Muscle of leg (tissue), 3 donors: ENCODE measurements at regions not wholly inside any gene's neighbourhood (a gene's known extent, or its start where the extent isn't known, plus 50 kb on each side); places are given as distances from the start of the nearest gene placed in this dataset.
"Not testable (repeated sequence)": the region's sequence is repeated elsewhere in the genome, so short reads cannot be mapped to it uniquely, and the experiment has no call there.

Source experiments
- DNase-seq: peaks from one replicate; pipeline ENCODE4 v3.0.0; 2013
- H3K27ac ChIP-seq: one replicate; pipeline ENCODE4 v1.5.1; 2013; ENCODE audit warnings: mild to moderate bottlenecking, low read length, control low read depth
- H3K27me3 ChIP-seq: one replicate; pipeline ENCODE4 v1.6.1; 2013; ENCODE audit warnings: low read length; ENCODE audit not compliant: control insufficient read depth, insufficient read depth
- H3K36me3 ChIP-seq: one replicate; pipeline ENCODE4 v1.6.1; 2013; ENCODE audit warnings: low read length; ENCODE audit not compliant: control insufficient read depth, insufficient read depth
- H3K4me1 ChIP-seq: one replicate; pipeline ENCODE4 v1.6.1; 2013; ENCODE audit warnings: low read length; ENCODE audit not compliant: control insufficient read depth, insufficient read depth
- H3K4me3 ChIP-seq: one replicate; pipeline ENCODE4 v1.5.1; 2013; ENCODE audit warnings: low read length, control low read depth
- H3K9me3 ChIP-seq: replicated peaks from 2 replicates; pipeline ENCODE4 v1.6.1; 2013; ENCODE audit warnings: low read depth, low read length; ENCODE audit not compliant: control insufficient read depth
- WGBS: methylation state at CpG from one replicate; pipeline ENCODE4 v1.1.5; 2013; ENCODE audit warnings: missing lambda C conversion rate; ENCODE audit not compliant: insufficient coverage; 5-methylcytosine and 5-hydroxymethylcytosine counted together

DNA sequence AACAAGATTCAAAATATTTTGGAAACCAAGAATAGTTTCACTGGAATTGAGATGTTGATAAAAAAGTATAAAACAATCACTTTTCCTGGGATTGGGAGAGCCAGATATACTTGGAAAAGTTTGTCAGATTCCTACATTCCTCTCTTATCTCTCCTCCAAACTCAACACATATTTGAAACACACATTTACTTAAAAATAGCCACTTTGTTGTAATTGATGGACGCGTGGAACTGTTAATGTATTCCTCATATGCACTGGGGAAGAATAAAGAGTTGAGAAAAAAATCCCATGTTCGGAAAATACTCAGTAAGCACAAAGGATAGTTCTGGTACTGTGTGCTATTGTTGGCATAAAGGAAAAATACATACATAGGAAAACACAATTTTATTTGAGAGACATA lies 195.6 kb upstream of the FLRT2 start:
- Histone ChIP-seq H3K27ac (no peak overlapping the region), H3K4me1 (no peaks in the 10 kb centered on the region), H3K4me3 (no peak overlapping the region), H3K36me3 (no peaks in the 10 kb centered on the region), H3K27me3 (no peaks in the 10 kb centered on the region), H3K9me3 (no peaks in the 10 kb centered on the region)
- no CpG with 5 or more reads among the region's 3 CpGs for WGBS
- peak; percentile 20 for DNase-seq

DNA sequence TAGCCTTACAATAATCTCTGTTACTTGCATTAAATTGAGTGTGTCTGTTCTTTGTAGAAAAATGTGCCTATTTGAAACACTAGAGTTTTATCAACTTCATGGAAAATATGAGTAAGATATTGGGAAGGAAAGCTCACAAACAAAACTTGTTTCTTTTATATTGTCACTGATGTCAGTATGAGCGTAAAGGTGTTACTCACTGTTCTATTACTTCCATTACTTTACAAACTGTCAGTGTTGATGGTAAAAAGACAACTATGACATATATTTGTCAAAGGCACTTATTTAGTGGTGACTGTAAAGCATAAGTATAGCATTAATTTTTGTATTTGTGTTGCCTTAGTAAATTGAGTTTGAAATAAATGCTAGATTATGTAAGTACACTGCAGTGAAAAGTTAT lies 193.7 kb upstream of the FLRT2 start:
- Histone ChIP-seq H3K27me3 (no peaks in the 10 kb centered on the region), H3K4me3 (no peak overlapping the region), H3K9me3 (no peaks in the 10 kb centered on the region), H3K27ac (no peak overlapping the region), H3K4me1 (no peaks in the 10 kb centered on the region), H3K36me3 (no peaks in the 10 kb centered on the region)
- no CpG with 5 or more reads among the region's 1 CpG for WGBS
- DNase-seq: peak; percentile 43

DNA sequence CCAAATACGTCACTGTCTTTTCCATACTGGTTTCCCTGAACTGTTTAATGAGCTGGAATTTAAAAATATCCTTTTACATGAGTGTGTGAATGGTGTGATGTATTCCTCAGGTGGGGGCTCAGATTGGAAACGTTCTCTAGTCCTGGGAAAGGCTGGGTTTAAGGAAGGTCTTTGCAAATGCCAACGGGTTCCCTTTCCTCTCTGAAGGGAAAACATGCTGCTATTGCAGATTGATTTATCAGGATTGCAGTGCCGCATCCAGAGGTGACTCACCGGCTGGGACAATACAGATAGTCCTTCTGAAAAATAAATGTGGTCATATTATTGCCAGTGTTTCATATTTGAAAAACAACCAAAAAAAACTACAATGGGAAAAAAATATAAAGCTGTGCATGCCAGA lies 193.1 kb upstream of the FLRT2 start:
- 58% methylated on average over 2 of the region's 5 CpGs for WGBS
- H3K9me3 ChIP-seq: no peaks in the 10 kb centered on the region
- no peaks in the 10 kb centered on the region for H3K36me3 ChIP-seq
- no peaks in the 10 kb centered on the region for H3K4me1 ChIP-seq
- no peaks in the 10 kb centered on the region for H3K27me3 ChIP-seq
- no peak overlapping the region for H3K27ac ChIP-seq
- H3K4me3 ChIP-seq: no peak overlapping the region
- DNase-seq: peak; percentile 9

DNA sequence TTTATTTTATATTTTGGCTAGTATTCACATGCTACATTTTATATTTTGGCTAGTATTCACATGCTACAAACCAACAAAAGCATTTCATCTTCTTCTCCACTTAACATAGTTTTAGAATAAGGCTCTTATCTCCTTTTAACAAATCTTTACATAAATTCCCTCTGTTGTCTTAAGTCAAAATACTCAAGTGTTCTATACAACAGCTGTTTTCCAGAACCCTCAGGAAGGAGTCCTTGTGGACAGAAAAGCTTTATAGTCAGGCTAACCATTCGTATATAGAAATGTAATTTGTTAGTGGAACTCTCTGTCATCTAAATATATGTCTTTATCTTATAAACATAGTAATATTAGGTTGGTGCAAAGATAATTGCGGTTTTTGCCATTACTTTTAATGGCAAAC lies 191.0 kb upstream of the FLRT2 start:
- Histone ChIP-seq H3K27ac (no peak overlapping the region), H3K27me3 (no peaks in the 10 kb centered on the region), H3K36me3 (no peaks in the 10 kb centered on the region), H3K4me3 (no peak overlapping the region), H3K9me3 (no peaks in the 10 kb centered on the region), H3K4me1 (no peaks in the 10 kb centered on the region)
- WGBS: no CpG with 5 or more reads among the region's 2 CpGs
- DNase-seq: no peak

DNA sequence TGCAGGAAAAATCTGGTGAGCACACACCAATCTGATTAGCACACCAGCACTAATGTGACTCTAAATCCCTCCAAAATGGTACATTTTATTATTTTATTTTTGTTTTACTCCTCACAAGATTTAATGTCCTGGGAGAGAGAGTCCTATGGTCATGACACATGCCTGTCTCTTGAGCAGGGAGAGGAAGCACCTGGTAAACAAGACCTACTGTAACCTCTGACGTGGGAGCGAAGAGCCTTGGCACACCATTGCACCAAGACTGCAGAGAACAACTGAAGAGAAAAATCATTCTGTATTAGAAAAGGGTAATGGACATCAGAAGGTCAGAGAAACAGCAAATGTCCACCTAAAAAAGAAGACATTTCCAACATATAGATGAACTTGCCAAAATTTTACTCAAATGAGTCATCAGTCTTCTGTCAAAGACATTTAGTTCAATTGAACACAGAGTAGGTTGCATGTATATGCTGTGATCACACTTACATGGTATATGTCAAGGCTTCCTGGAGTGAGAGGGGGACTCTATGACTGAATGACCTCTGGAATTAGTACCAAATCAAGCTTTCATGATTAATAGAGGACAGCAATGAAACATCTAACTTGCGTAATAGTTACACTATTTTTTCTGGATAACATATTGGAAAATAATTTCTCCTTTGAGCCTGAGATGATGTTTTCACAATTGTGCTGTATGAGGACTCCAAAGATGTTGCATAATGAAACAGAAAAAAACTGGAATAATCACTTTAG lies 186.9 kb upstream of the FLRT2 start:
- Histone ChIP-seq H3K27ac (no peak overlapping the region), H3K4me3 (no peak overlapping the region), H3K27me3 (no peaks in the 10 kb centered on the region), H3K4me1 (no peaks in the 10 kb centered on the region), H3K9me3 (no peaks in the 10 kb centered on the region), H3K36me3 (no peaks in the 10 kb centered on the region)
- peak; percentile 72 for DNase-seq
- WGBS: no CpG with 5 or more reads among the region's 3 CpGs

DNA sequence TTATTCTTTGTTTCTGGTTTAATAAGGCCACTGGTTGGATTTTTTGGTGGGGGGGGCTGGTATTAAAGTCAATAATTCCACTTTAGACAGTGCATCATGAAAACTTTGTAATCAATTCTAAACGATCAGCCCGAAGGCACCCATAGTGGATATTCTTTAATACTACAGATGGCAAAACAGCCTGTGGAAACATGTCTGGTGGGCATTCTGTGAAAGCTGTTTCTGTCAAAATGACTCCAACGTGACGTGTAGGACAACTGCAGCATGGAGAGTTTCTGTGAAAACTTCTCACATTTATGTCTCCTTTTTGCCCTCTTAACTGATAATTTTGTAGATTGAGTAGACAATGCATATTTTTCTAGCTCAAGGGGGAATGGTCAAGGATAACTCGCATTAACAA lies 185.8 kb upstream of the FLRT2 start:
- Histone ChIP-seq H3K4me3 (no peak overlapping the region), H3K4me1 (no peaks in the 10 kb centered on the region), H3K27ac (no peak overlapping the region), H3K27me3 (no peaks in the 10 kb centered on the region), H3K36me3 (no peaks in the 10 kb centered on the region), H3K9me3 (no peaks in the 10 kb centered on the region)
- no CpG with 5 or more reads among the region's 5 CpGs for whole genome bisulfite sequencing
- no peak for DNase-seq

DNA sequence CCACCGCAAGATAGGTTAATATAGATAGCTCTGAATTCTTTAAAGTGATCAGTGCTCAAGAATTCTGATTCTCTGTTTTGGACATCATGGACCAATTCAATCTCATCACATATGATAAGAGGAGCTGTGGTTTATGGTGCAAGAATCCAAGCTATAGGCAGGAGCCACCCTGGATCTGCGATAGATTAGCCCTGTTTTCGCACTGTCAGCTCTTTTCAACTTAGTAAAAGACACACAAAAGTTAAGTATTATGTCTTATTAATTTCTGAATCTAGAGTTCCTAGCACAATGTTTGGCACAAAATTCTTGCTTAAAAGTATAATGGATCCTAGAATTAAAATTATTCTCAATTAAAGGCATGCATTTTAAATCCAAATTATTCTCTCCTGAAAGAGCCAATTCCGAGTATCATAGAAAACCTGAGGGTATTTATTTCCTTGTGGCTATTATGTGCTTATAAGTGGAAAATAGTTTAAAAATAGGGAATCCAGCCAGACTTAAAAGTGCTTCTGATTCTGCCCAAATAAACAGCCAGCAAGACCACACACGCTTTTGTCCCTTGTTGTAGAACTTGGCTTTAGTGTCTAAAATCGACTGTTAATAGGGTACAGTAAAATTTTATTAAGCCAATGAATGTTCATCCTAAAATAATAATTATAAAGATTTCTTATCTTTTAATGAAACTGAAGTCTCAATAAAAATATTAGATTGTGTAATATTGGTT lies 184.9 kb upstream of the FLRT2 start:
- Histone ChIP-seq H3K4me3 (no peak overlapping the region), H3K9me3 (no peaks in the 10 kb centered on the region), H3K4me1 (no peaks in the 10 kb centered on the region), H3K27ac (no peak overlapping the region), H3K27me3 (no peaks in the 10 kb centered on the region), H3K36me3 (no peaks in the 10 kb centered on the region)
- WGBS: no CpG with 5 or more reads among the region's 6 CpGs
- DNase-seq: peak; percentile 52

DNA sequence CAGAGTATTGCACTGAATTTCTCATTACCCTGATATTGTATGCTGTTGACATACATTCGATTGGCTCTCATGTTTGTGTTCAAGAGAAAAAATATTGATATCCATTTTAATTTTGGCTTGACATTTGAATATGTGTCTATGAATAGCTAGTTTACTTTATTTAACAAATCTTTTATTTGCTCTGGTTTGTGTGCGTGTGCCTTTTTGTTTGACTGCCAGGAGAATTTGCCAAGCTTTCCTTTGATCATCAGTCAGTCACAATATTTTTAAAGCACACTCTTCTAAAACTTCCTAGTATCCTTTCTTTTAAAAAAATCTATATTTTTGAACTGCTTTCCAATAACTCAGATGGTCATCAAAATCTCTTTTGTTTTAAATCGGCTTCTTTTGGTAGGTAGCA lies 179.3 kb upstream of the FLRT2 start:
- H3K4me1 ChIP-seq: no peaks in the 10 kb centered on the region
- no peaks in the 10 kb centered on the region for H3K27me3 ChIP-seq
- no peak overlapping the region for H3K27ac ChIP-seq
- H3K36me3 ChIP-seq: no peaks in the 10 kb centered on the region
- H3K4me3 ChIP-seq: no peak overlapping the region
- 64% methylated on average over 2 of the region's 3 CpGs for WGBS
- DNase-seq: no peak
- H3K9me3 ChIP-seq: peaks cover 2% of the 10 kb centered on the region

DNA sequence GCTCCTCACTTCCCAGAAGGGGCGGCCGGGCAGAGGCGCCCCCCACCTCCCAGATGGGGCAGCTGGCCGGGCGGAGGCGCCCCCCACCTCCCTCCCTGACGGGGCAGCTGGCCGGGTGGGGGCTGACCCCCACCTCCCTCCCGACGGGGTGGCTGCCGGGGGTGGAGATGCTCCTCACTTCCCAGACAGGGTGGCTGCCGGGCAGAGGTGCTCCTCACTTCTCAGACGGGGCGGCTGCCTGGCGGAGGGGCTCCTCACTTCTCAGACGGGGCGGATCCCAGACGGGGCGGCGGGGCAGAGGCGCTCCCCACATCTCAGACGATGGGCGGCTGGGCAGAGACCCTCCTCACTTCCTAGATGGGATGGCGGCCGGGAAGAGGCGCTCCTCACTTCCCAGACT lies 177.4 kb upstream of the FLRT2 start:
- H3K4me1 ChIP-seq, H3K9me3 ChIP-seq, H3K27ac ChIP-seq, DNase-seq, H3K36me3 ChIP-seq, H3K27me3 ChIP-seq, H3K4me3 ChIP-seq: not testable (repeated sequence)
- WGBS: 95% methylated on average over 11 of the region's 26 CpGs

DNA sequence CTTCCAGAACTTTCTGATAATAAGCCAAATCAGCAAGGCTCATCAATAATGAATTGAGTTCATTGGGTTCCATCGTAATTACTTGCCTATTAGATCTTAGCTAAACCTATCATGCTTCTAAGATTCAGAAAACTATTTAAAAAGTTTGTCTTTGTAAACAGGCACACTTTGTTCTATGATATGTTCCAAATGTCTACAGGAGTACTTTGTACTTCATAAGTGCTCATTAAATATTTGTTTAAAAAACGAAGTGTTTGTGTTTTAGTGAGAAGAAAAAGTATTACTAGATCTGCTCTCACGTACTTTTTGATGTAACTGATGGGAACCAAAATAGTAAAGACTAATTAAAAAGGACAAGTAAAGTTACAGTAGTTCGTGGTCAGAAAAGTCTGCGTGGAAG lies 172.8 kb upstream of the FLRT2 start:
- H3K27me3 ChIP-seq: no peaks in the 10 kb centered on the region
- DNase-seq: no peak
- 100% methylated on average over 1 of the region's 5 CpGs for WGBS

More for the DNA sequence above, 172.8 kb upstream of the FLRT2 start:
- H3K27ac ChIP-seq: no peak overlapping the region
- H3K36me3 ChIP-seq: no peaks in the 10 kb centered on the region
- peaks cover 2% of the 10 kb centered on the region for H3K9me3 ChIP-seq
- H3K4me3 ChIP-seq: no peak overlapping the region
- H3K4me1 ChIP-seq: no peaks in the 10 kb centered on the region
